GM12872 (cell line): ENCODE measurements at regions not wholly inside any gene's neighbourhood (a gene's known extent, or its start where the extent isn't known, plus 50 kb on each side); places are given as distances from the start of the nearest gene placed in this dataset.

Source experiments
- TF ChIP-seq, protein P1 (sequence below): IDR thresholded peaks from 3 replicates; pipeline ENCODE4 v1.5.1; 2011; ENCODE audit warnings: low read depth, mild to moderate bottlenecking, low read length, moderate library complexity; ENCODE audit not compliant: insufficient read depth

DNA sequence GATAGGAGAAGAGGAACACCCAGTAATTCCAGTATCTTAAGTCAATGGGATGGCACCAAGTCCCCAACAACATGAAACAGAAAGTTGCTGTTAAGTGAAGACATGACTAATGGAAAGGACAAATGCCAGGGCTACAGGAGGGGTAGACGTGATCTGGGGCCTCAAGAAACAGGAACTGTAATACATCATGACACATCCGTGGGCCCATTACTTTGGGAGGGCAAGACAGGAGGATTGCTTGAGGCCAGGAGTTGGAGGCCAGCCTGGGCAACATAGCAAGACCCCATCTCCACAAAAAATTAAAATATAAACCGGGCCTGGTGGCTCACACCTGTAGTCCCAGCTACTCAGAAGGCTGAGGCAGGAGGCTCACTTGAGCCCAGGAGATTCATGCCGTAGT is 408.6 kb upstream of the PRKCQ start:
- TF ChIP-seq, protein P1, sequence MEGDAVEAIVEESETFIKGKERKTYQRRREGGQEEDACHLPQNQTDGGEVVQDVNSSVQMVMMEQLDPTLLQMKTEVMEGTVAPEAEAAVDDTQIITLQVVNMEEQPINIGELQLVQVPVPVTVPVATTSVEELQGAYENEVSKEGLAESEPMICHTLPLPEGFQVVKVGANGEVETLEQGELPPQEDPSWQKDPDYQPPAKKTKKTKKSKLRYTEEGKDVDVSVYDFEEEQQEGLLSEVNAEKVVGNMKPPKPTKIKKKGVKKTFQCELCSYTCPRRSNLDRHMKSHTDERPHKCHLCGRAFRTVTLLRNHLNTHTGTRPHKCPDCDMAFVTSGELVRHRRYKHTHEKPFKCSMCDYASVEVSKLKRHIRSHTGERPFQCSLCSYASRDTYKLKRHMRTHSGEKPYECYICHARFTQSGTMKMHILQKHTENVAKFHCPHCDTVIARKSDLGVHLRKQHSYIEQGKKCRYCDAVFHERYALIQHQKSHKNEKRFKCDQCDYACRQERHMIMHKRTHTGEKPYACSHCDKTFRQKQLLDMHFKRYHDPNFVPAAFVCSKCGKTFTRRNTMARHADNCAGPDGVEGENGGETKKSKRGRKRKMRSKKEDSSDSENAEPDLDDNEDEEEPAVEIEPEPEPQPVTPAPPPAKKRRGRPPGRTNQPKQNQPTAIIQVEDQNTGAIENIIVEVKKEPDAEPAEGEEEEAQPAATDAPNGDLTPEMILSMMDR: no peak

DNA sequence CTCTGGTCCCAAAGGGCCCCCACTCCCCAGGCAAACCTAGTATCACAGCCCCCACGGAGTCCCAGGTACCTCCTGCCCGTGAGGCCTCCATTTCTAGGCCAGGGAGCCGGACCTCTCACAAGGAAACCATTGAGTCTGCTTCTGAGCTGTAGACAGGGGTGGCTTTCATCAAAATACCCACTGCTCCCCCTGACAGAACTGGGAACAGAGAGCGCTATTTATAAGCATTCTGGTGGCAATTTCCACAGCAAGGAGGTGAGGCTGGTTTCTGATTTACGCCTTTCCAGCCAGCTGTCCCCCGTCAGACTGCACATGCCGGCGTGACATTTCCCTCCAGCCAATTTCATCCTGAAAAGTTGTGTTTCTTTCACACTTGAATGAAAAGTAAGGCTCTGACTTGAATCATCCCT is 407.5 kb upstream of the PRKCQ start:
- TF ChIP-seq, protein P1: no peak

DNA sequence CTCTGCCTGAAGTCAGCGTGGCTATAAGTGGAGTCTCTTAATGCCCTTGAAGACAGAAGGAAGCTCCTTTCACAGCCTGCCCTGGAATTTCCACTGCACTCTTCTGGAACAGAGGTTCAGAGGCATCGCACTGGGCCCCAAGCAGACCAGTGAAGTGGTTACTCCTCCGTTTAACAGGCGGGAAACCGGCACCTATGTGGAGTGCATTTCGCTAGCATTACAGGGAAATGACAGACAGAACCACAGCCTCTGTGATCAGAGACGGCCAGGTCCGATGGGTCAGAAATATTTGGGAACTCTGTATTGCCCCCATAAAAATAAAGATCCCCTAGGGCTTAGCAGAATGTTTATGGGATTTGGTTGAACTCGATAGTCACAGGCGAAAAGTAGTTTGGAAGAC is 406.9 kb upstream of the PRKCQ start:
- TF ChIP-seq, protein P1: no peak

DNA sequence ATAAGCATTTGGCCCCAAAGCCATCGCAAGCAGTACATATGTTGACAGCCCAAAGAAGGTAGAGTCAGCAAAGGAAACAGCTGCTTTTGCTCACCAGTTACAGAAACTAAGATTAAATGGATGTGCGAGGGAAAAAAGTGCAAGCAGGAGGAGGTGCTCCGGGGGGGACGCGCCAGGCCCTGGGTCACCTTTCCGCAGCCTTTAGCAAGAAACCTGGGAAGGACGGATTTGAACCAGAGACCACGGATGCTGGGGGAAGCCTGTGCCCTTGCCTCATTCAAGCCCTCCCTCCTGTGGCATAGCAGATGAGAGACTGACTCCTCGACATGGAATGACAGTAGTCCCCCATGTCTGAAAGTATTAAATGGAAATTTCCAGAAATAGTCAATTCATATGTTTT is 405.6 kb upstream of the PRKCQ start:
- TF ChIP-seq, protein P1: no peak

DNA sequence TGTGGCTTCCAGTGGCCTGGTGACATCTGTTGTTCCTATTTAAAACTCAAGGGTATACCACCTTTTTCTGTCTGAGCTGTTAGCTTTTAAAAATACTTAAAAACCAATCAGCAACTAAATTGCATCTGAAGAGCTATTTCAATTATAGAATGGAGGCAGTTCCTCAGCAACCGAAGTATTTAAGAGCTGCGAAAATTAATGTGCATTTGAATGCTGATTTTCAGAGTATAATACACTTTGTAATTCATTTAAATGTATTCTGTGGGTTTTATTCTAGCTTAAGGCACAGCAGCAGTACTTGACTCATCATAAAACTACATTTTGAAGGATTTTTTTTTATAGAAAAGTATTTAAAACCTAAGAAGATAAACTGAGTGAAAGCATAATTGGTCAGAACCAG is 404.9 kb upstream of the PRKCQ start:
- TF ChIP-seq, protein P1: no peak

DNA sequence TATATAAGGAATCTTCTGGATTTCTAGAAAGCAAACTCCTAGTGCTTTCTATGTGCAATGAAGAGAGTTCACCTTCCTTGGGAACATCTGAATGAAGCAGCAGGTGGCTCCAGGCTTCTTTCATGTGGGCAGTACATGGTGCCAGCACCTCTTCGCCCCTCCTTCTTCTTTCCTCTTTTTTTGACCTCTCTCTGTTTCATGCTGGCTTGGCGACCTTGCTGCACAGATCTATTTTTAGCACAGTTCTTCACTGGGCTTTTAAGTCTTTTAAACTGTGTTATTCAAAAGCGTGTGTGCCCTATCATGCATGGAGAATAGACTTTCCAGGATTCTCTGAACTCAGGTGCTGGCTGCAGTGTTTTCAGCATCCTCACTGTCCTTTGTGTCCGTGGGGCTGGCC is 400.3 kb upstream of the PRKCQ start:
- TF ChIP-seq, protein P1: no peak

DNA sequence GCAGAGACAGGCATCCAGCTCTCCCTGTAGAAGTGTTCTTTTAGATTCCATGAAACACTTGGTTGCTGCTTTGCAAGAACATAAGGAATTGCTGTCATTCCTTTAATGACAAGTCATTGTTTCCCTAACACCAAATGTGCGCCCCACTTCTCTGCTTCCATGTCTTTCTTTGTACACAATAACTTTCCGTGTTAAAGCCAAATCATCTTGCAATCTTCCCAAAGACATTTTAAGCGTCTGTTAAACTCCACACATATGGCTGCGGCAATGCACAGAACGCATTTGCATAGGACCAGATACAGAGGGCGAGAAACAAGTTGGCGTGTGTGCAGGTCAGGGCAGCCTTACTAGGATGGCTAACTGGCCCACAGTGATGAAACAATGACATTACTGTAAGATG is 399.3 kb upstream of the PRKCQ start:
- TF ChIP-seq, protein P1: no peak

DNA sequence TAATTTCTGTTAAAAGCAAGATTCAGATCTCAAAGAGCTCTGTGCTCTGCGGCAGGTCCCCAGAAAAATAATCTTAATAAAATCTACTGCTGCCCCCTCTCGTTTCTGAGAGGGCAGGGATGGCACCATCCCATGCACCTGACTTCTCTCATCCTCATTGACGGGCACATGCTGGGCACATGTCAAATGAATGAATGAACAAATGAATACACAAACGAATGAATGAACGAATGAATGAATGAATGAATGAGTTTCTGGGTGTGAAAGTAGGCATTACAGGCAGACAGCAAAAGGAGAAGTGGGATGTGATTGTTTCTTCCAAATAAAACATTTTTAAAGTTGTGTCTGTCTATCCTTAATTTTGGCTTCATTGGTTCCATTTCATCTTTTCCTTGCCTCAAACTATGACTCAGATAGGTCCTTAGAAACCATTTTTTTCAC is 398.1 kb upstream of the PRKCQ start:
- TF ChIP-seq, protein P1: peak; percentile 10; the same call in 1 of the 3 replicates
